ENCODE measurements at regions not wholly inside any gene's neighbourhood (a gene's known extent, or its start where the extent isn't known, plus 50 kb on each side); places are given as distances from the start of the nearest gene placed in this dataset.

DNA sequence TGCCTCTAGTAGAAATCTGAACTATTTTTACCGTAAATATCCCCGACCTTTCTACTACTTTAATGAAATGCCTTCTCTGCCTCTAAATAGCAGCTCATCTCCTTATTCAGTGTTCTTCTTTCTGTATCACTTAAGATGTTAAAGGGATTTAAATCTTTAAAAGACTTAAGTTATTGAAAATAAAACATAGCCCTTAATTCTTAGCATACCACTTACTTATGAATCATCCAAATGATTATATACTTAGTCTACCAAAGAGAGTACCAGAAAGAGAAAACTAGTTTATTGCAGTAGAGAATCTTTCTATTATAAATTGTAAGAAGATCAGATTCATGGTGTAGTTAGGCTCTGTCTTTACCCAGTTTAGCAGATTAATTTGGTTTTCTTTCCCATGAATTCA lies 802.0 kb downstream of the TBL1XR1 start:
- Histone ChIP-seq H2AFZ (no peak overlapping the region), H3K27ac (no peak overlapping the region), H3K4me3 (no peak overlapping the region), H3K4me1 (ENCODE audit: insufficient read depth) (no peaks in the 10 kb centered on the region), H3K27me3 (no peaks in the 10 kb centered on the region), H3K79me2 (no peaks in the 10 kb centered on the region), H3K9me3 (ENCODE audit: low read depth) (no peaks in the 10 kb centered on the region), H3K9me2 (replicated peaks; ENCODE audit: insufficient read depth) (no peaks in the 10 kb centered on the region), H4K20me1 (ENCODE audit: insufficient read depth, poor library complexity, severe bottlenecking) (no peaks in the 10 kb centered on the region), H3K36me3 (replicated peaks; ENCODE audit: insufficient read depth, low read depth) (no peaks in the 10 kb centered on the region), H3K4me2 (no peak overlapping the region)
- 91% methylated on average over 2 of the region's 2 CpGs for WGBS (ENCODE audit: low lambda C conversion rate, missing lambda C conversion rate)
- TF ChIP-seq, protein P1, sequence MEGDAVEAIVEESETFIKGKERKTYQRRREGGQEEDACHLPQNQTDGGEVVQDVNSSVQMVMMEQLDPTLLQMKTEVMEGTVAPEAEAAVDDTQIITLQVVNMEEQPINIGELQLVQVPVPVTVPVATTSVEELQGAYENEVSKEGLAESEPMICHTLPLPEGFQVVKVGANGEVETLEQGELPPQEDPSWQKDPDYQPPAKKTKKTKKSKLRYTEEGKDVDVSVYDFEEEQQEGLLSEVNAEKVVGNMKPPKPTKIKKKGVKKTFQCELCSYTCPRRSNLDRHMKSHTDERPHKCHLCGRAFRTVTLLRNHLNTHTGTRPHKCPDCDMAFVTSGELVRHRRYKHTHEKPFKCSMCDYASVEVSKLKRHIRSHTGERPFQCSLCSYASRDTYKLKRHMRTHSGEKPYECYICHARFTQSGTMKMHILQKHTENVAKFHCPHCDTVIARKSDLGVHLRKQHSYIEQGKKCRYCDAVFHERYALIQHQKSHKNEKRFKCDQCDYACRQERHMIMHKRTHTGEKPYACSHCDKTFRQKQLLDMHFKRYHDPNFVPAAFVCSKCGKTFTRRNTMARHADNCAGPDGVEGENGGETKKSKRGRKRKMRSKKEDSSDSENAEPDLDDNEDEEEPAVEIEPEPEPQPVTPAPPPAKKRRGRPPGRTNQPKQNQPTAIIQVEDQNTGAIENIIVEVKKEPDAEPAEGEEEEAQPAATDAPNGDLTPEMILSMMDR (IDR thresholded peaks at IDR 0.05; ENCODE audit: poor library complexity) = no peak
- no peak for TF ChIP-seq EZH2phosphoT487 (IDR thresholded peaks at IDR 0.05; ENCODE audit: low read depth, severe bottlenecking, unreplicated experiment)
- TF ChIP-seq EZH2 (IDR thresholded peaks at IDR 0.05; ENCODE audit: borderline replicate concordance) = no peak
- no peak for DNase-seq (ENCODE audit: low spot score)

DNA sequence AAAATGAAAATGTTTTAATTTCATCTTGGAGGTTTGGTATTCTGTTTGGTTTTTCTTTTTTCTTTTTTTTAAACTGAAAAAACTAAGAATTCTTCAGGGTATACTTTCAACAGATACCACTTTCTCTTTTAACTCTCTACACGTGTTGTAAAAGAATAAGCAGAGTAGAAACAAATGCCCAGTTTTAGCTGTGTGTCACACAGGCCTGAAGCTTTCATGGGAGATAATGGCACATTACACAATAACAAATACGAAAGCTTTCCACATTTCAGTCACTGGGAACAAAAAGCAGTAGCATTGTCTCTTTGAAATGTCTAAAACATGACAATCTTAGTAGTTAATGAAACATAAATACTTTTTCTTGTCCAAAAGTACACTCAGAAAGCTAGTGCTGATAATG lies 818.5 kb downstream of the TBL1XR1 start:
- DNase-seq (ENCODE audit: low spot score) = no peak
- H3K9me2 ChIP-seq (replicated peaks; ENCODE audit: insufficient read depth) = no peaks in the 10 kb centered on the region
- no peak overlapping the region for H3K4me2 ChIP-seq
- 67% methylated on average over 2 of the region's 2 CpGs for WGBS (ENCODE audit: low lambda C conversion rate, missing lambda C conversion rate)
- no peaks in the 10 kb centered on the region for H4K20me1 ChIP-seq (ENCODE audit: insufficient read depth, poor library complexity, severe bottlenecking)
- no peaks in the 10 kb centered on the region for H3K9me3 ChIP-seq (ENCODE audit: low read depth)
- H3K79me2 ChIP-seq = no peaks in the 10 kb centered on the region
- no peak overlapping the region for H3K27ac ChIP-seq
- TF ChIP-seq EZH2phosphoT487 (IDR thresholded peaks at IDR 0.05; ENCODE audit: low read depth, severe bottlenecking, unreplicated experiment) (no peak), EZH2 (IDR thresholded peaks at IDR 0.05; ENCODE audit: borderline replicate concordance) (no peak)
- TF ChIP-seq, protein P1 (IDR thresholded peaks at IDR 0.05; ENCODE audit: poor library complexity) = no peak
- no peaks in the 10 kb centered on the region for H3K27me3 ChIP-seq
- H2AFZ ChIP-seq = no peak overlapping the region
- H3K4me1 ChIP-seq (ENCODE audit: insufficient read depth) = no peaks in the 10 kb centered on the region
- H3K4me3 ChIP-seq = no peak overlapping the region
- H3K36me3 ChIP-seq (replicated peaks; ENCODE audit: insufficient read depth, low read depth) = no peaks in the 10 kb centered on the region

DNA sequence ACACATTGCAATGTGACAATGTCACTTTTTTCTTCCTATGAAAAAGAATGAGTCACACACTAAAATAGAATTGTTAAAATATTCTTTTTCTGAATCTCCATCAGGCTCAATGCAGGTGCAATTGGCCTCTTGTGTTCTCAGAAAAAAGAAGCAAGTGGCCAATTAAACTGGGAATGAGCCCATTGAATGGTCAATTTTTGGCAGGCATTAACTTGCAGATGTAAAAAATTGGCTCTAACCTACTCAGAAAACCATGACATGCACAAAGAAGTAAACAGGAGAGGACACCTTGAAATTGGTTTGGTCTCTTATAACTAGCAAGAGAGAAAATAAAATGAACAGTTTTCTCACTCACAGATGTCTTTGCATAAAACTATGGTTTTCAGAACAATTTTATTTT lies 820.8 kb downstream of the TBL1XR1 start:
- Histone ChIP-seq H3K4me2 (no peak overlapping the region), H3K9me3 (ENCODE audit: low read depth) (no peaks in the 10 kb centered on the region), H3K79me2 (no peaks in the 10 kb centered on the region), H3K9me2 (replicated peaks; ENCODE audit: insufficient read depth) (no peaks in the 10 kb centered on the region), H2AFZ (no peak overlapping the region), H3K36me3 (replicated peaks; ENCODE audit: insufficient read depth, low read depth) (no peaks in the 10 kb centered on the region), H3K27me3 (no peaks in the 10 kb centered on the region), H3K4me3 (no peak overlapping the region), H4K20me1 (ENCODE audit: insufficient read depth, poor library complexity, severe bottlenecking) (no peaks in the 10 kb centered on the region), H3K4me1 (ENCODE audit: insufficient read depth) (no peaks in the 10 kb centered on the region), H3K27ac (no peak overlapping the region)
- no peak for DNase-seq (ENCODE audit: low spot score)
- TF ChIP-seq, protein P1 (IDR thresholded peaks at IDR 0.05; ENCODE audit: poor library complexity) = no peak
- TF ChIP-seq EZH2phosphoT487 (IDR thresholded peaks at IDR 0.05; ENCODE audit: low read depth, severe bottlenecking, unreplicated experiment) (no peak), EZH2 (IDR thresholded peaks at IDR 0.05; ENCODE audit: borderline replicate concordance) (no peak)

DNA sequence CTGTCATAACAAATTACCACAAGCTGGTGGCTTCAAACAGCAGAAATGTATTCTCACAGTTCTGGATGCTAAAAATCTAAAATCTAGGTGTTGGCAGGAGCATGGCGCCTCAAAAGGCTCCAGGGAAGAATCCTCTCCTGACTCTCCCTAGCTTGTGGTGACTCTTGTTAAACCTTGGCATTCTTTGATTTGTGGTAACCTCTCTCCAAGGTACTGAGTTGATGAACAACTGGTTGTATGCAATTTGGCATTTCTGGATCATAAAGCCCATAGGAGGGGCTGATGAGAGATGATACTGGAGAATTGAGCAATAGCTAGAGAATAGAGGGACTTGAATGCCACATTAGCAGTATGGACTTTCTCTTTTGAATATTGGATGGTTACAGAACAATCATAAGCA lies 821.8 kb downstream of the TBL1XR1 start:
- Histone ChIP-seq H3K4me1 (ENCODE audit: insufficient read depth) (no peaks in the 10 kb centered on the region), H3K79me2 (no peaks in the 10 kb centered on the region), H2AFZ (no peak overlapping the region), H3K27ac (no peak overlapping the region), H4K20me1 (ENCODE audit: insufficient read depth, poor library complexity, severe bottlenecking) (no peaks in the 10 kb centered on the region), H3K4me3 (no peak overlapping the region), H3K27me3 (no peaks in the 10 kb centered on the region), H3K4me2 (no peak overlapping the region), H3K9me3 (ENCODE audit: low read depth) (no peaks in the 10 kb centered on the region), H3K9me2 (replicated peaks; ENCODE audit: insufficient read depth) (no peaks in the 10 kb centered on the region), H3K36me3 (replicated peaks; ENCODE audit: insufficient read depth, low read depth) (no peaks in the 10 kb centered on the region)
- TF ChIP-seq, protein P1 (IDR thresholded peaks at IDR 0.05; ENCODE audit: poor library complexity) = no peak
- TF ChIP-seq EZH2phosphoT487 (IDR thresholded peaks at IDR 0.05; ENCODE audit: low read depth, severe bottlenecking, unreplicated experiment) (no peak), EZH2 (IDR thresholded peaks at IDR 0.05; ENCODE audit: borderline replicate concordance) (no peak)
- 93% methylated on average over 1 of the region's 1 CpG for WGBS (ENCODE audit: low lambda C conversion rate, missing lambda C conversion rate)
- DNase-seq (ENCODE audit: low spot score) = no peak

Measured in hepatocyte (in vitro differentiated cells).